ENCODE measurements at regions not wholly inside any gene's neighbourhood (a gene's known extent, or its start where the extent isn't known, plus 50 kb on each side); places are given as distances from the start of the nearest gene placed in this dataset.

DNA sequence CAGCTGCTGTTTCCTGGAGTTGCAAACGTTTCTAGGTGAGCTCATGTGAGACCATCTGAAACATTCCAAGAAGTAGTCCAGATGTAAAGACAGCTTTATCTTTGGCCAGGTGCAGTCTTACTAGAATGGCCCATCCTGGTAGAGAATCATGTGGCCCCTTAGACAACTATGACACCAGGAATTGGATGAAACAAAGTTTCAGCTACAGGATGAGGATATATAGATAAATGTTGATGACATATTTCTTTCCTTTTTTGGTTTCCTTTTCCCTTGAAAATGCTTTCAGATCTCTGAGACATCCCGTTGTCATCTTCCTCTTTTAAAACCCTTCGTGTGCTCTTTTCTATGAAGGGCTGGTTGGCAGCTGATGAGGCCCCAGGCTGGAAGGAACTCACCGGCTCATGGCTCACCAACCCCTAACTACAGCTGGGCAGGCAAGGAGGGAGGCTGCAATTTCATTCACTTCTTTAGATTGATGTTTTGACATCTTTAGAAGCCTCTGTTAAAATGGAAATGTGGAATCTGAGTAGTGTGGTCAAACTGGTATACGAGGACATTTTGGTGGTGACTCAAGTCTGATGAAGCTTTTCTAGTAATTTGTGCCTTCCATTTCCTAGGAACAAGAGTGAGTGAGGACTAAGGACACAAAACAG, 167.9 kb upstream of the TNFAIP3 start:
- no peak overlapping the region for H3K14ac ChIP-seq (ENCODE audit: insufficient read length)
- no peaks in the 10 kb centered on the region for H3K79me2 ChIP-seq (ENCODE audit: control insufficient read depth in 1 of 2, insufficient read depth in 2 of 2, low read length in 2 of 2)
- H3K27me3 ChIP-seq (replicated peaks in 1 of 4; ENCODE audit: control insufficient read depth in 3 of 4, extremely low read depth in 1 of 4, insufficient read depth in 3 of 4, low read length in 3 of 4), result no peaks in the 10 kb centered on the region
- H3K27ac ChIP-seq (ENCODE audit: low read depth, low read length), result no peak overlapping the region
- POLR2A ChIA-PET (ENCODE audit: partially characterized antibody), result no interaction called here
- no peak for FAIRE-seq
- no peak overlapping the region for H2AK5ac ChIP-seq (ENCODE audit: low read depth, low read length)
- H3K9ac ChIP-seq (replicated peaks in 1 of 4; ENCODE audit: extremely low read depth in 1 of 4, low read depth in 3 of 4, low read length in 3 of 4), result no peak overlapping the region
- H2BK20ac ChIP-seq (ENCODE audit: low read length), result no peak overlapping the region
- peaks cover 0 to 2% (median 0%) of the 10 kb centered on the region in 4 experiments; a peak in 2 of 7 replicates for H3K4me1 ChIP-seq (replicated peaks in 1 of 4; ENCODE audit: control insufficient read depth in 3 of 4, insufficient read depth in 4 of 4, low read length in 3 of 4)
- WGBS, 2 experiments (ENCODE audit: extremely low coverage in 1 of 2, insufficient coverage in 1 of 2, insufficient read length in 1 of 2, insufficient replicate concordance in 2 of 2, low coverage in 1 of 2, low lambda C conversion rate in 2 of 2, missing lambda C conversion rate in 1 of 2), result 80% methylated on average over 5 of the region's 5 CpGs; no CpG with 5 or more reads in 1 of the 2 experiments
- H3K4me2 ChIP-seq (ENCODE audit: insufficient read depth in 1 of 2, low read depth in 2 of 2, low read length in 2 of 2), result no peak overlapping the region
- no peaks in the 10 kb centered on the region for H3K36me3 ChIP-seq (ENCODE audit: control insufficient read depth in 2 of 4, insufficient read depth in 4 of 4, low read length in 3 of 4)
- no peaks in the 10 kb centered on the region for H3K9me3 ChIP-seq (ENCODE audit: insufficient read depth in 2 of 2, low read depth in 1 of 2, low read length in 1 of 2)
- no peak overlapping the region for H2BK120ac ChIP-seq (replicated peaks; ENCODE audit: low read depth, low read length)
- no peak overlapping the region for H3K56ac ChIP-seq (replicated peaks; ENCODE audit: insufficient read length, low read depth, low read length)
- no peak overlapping the region for H4K8ac ChIP-seq (ENCODE audit: extremely low read depth, insufficient read depth, low read length)
- H3K18ac ChIP-seq (ENCODE audit: extremely low read depth, low read length), result no peak overlapping the region
- H2BK12ac ChIP-seq (ENCODE audit: low read depth, low read length), result no peak overlapping the region
- no peaks in the 10 kb centered on the region for H4K20me1 ChIP-seq (replicated peaks in 1 of 2; ENCODE audit: control insufficient read depth in 1 of 2, insufficient read depth in 2 of 2, low read length in 2 of 2)
- DNase-seq (ENCODE audit: low read depth in 1 of 2, low spot score in 2 of 2), result no peak
- H4K91ac ChIP-seq (replicated peaks; ENCODE audit: insufficient read length, low read length), result no peak overlapping the region
- H4K5ac ChIP-seq (ENCODE audit: insufficient read length, low read depth, low read length), result no peak overlapping the region
- H3K79me1 ChIP-seq (ENCODE audit: low read depth, low read length), result no peaks in the 10 kb centered on the region
- H2BK15ac ChIP-seq (ENCODE audit: low read length), result no peak overlapping the region
- no peaks in the 10 kb centered on the region for H3K23me2 ChIP-seq (ENCODE audit: low read depth, low read length)
- H2BK5ac ChIP-seq (ENCODE audit: low read depth, low read length), result no peak overlapping the region
- no peak overlapping the region for H3K4me3 ChIP-seq (ENCODE audit: extremely low read depth in 1 of 4, insufficient read depth in 2 of 4, low read depth in 3 of 4, low read length in 4 of 4)
- no peak overlapping the region for H3K4ac ChIP-seq (replicated peaks; ENCODE audit: insufficient read length, low read depth, low read length)
- no peak overlapping the region for H2AFZ ChIP-seq (ENCODE audit: low read length)
- CTCF ChIA-PET (ENCODE audit: partially characterized antibody), result interaction anchor here (0.8 to 3.4 kb wide), 9 partner anchors 9 to 306 kb away, joined by 3 to 26 read pairs (median 3); no protein-coding TSS in a partner anchor
- H3K23ac ChIP-seq (ENCODE audit: insufficient read length), result no peak overlapping the region
- TF ChIP-seq SP2 (IDR thresholded peaks at IDR 0.05; ENCODE audit: low read length), result no peak
- no peak for TF ChIP-seq TBP (IDR thresholded peaks at IDR 0.05; ENCODE audit: low read depth, low read length)
- TF ChIP-seq, protein P1, sequence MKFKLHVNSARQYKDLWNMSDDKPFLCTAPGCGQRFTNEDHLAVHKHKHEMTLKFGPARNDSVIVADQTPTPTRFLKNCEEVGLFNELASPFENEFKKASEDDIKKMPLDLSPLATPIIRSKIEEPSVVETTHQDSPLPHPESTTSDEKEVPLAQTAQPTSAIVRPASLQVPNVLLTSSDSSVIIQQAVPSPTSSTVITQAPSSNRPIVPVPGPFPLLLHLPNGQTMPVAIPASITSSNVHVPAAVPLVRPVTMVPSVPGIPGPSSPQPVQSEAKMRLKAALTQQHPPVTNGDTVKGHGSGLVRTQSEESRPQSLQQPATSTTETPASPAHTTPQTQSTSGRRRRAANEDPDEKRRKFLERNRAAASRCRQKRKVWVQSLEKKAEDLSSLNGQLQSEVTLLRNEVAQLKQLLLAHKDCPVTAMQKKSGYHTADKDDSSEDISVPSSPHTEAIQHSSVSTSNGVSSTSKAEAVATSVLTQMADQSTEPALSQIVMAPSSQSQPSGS (IDR thresholded peaks at IDR 0.05; ENCODE audit: low read length), result no peak
- TF ChIP-seq CTBP2 (IDR thresholded peaks at IDR 0.05; ENCODE audit: borderline replicate concordance, insufficient read depth, insufficient read length, low read length), result no peak
- TF ChIP-seq, protein P2, sequence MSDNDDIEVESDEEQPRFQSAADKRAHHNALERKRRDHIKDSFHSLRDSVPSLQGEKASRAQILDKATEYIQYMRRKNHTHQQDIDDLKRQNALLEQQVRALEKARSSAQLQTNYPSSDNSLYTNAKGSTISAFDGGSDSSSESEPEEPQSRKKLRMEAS (IDR thresholded peaks at IDR 0.05), result no peak
- TF ChIP-seq CHD1 (IDR thresholded peaks at IDR 0.05; ENCODE audit: low read depth, low read length), result no peak
- TF ChIP-seq GABPA (IDR thresholded peaks at IDR 0.05; ENCODE audit: borderline replicate concordance, insufficient read depth, low read length), result no peak
- no peak for TF ChIP-seq NRF1 (IDR thresholded peaks at IDR 0.05; ENCODE audit: low read depth, low read length)
- no peak for TF ChIP-seq MAFK (IDR thresholded peaks at IDR 0.05; ENCODE audit: low read depth, low read length)
- TF ChIP-seq ZNF274 (IDR thresholded peaks at IDR 0.05; ENCODE audit: borderline replicate concordance, extremely low read depth, low read length), result no peak
- TF ChIP-seq CREB1 (IDR thresholded peaks at IDR 0.05), result no peak
- no peak for TF ChIP-seq FOSL1 (IDR thresholded peaks at IDR 0.05; ENCODE audit: insufficient read depth, low read depth, low read length)
- TF ChIP-seq TEAD4 (IDR thresholded peaks at IDR 0.05; ENCODE audit: low read depth, low read length), result no peak

All from H1 (cell line).